ENCODE measurements at regions not wholly inside any gene's neighbourhood (a gene's known extent, or its start where the extent isn't known, plus 50 kb on each side); places are given as distances from the start of the nearest gene placed in this dataset.
A peak's percentile ranks its signal among the peaks of the same experiment; 100 is the strongest.

DNA sequence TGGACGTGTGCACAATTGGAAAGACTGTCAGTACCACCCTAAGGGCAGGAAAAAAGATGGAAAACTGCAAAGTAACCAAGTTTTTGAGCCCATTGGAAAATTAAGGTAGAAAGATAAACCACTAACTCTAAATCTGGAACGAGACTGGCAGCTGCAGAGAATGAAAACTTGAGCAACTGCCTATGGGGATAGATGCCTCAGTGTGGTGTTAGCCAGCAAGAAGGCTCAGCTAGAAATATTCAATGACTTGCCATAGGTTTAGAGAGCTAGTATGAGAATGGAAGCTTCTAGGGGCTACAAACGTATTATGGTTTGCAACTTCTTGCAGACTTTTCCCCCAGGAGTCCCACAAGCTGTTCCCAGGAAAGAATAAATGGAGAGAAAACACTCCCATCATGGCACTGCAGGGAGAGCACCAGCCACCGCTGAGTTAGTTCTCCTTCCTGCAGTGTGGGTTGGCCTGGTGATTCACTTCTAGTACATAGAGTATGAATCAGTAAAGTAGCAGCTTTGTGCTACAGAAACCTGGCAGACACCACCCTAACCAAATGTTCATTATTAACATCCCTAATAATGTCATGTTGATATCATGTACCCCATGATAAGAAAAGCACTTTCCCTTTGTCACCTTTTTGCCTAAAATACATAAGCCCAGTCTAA is 372.4 kb upstream of the VWC2 start:
- H3K4me3 ChIP-seq, result no peak overlapping the region
- no peaks in the 10 kb centered on the region for H3K27me3 ChIP-seq
- H3K27ac ChIP-seq, result no peak overlapping the region
- H2AFZ ChIP-seq (replicated peaks), result peak overlapping the region; percentile 41
- no peaks in the 10 kb centered on the region for H3K36me3 ChIP-seq
- H3K4me1 ChIP-seq, result no peaks in the 10 kb centered on the region
- H3K4me2 ChIP-seq, result no peak overlapping the region
- DNase-seq (ENCODE audit: low spot score), result no peak
- no peaks in the 10 kb centered on the region for H3K79me2 ChIP-seq (ENCODE audit: low read depth)
- Mint-ChIP-seq H3K27ac (no peak overlapping the region), H3K27me3 (ENCODE audit: insufficient read depth, low read depth) (no peaks in the 10 kb centered on the region), H3K36me3 (no peaks in the 10 kb centered on the region), H3K4me3 (no peak overlapping the region), H3K9me3 (no peaks in the 10 kb centered on the region), H3K4me1 (peaks cover under 1% of the 10 kb centered on the region)
- TF ChIP-seq, protein P1, sequence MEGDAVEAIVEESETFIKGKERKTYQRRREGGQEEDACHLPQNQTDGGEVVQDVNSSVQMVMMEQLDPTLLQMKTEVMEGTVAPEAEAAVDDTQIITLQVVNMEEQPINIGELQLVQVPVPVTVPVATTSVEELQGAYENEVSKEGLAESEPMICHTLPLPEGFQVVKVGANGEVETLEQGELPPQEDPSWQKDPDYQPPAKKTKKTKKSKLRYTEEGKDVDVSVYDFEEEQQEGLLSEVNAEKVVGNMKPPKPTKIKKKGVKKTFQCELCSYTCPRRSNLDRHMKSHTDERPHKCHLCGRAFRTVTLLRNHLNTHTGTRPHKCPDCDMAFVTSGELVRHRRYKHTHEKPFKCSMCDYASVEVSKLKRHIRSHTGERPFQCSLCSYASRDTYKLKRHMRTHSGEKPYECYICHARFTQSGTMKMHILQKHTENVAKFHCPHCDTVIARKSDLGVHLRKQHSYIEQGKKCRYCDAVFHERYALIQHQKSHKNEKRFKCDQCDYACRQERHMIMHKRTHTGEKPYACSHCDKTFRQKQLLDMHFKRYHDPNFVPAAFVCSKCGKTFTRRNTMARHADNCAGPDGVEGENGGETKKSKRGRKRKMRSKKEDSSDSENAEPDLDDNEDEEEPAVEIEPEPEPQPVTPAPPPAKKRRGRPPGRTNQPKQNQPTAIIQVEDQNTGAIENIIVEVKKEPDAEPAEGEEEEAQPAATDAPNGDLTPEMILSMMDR (IDR thresholded peaks at IDR 0.05), result no peak
- H4K20me1 ChIP-seq (ENCODE audit: low read depth), result no peaks in the 10 kb centered on the region
- no peaks in the 10 kb centered on the region for H3K9me3 ChIP-seq (ENCODE audit: low read depth)
- no peaks in the 10 kb centered on the region for H3F3A ChIP-seq (ENCODE audit: low read depth)
- no peak overlapping the region for H3K9ac ChIP-seq

DNA sequence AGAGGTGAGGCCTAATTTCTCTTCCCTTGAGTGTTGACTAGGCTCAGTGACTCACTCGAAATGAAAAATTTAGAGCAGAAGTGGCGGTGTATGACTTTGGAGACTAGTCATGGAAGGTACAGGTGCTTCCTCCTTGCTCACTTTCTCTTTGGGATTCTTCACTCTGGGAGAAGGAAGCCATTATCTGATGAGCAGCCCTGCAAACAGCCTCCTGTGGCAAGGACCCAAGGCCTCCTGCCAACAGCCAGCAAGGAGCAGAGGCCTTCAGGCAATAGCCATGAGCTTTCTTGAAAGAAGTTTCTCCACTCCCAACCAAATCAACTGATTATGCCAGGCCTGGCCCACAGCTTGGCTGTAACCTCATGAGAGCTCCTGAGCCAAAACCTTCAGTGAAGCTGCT is 369.6 kb upstream of the VWC2 start:
- no peaks in the 10 kb centered on the region for H3K4me1 ChIP-seq
- H3K27ac Mint-ChIP-seq, result no peak overlapping the region
- H2AFZ ChIP-seq (replicated peaks), result no peak overlapping the region
- H3F3A ChIP-seq (ENCODE audit: low read depth), result no peaks in the 10 kb centered on the region
- no peaks in the 10 kb centered on the region for H3K4me1 Mint-ChIP-seq
- no peak overlapping the region for H3K27ac ChIP-seq
- no peaks in the 10 kb centered on the region for H4K20me1 ChIP-seq (ENCODE audit: low read depth)
- H3K4me3 ChIP-seq, result no peak overlapping the region
- H3K9me3 ChIP-seq (ENCODE audit: low read depth), result no peaks in the 10 kb centered on the region
- no peaks in the 10 kb centered on the region for H3K36me3 Mint-ChIP-seq
- H3K27me3 Mint-ChIP-seq (ENCODE audit: insufficient read depth, low read depth), result no peaks in the 10 kb centered on the region
- no peak for DNase-seq (ENCODE audit: low spot score)
- no peaks in the 10 kb centered on the region for H3K9me3 Mint-ChIP-seq
- H3K27me3 ChIP-seq, result no peaks in the 10 kb centered on the region
- H3K9ac ChIP-seq, result no peak overlapping the region
- no peak overlapping the region for H3K4me2 ChIP-seq
- H3K79me2 ChIP-seq (ENCODE audit: low read depth), result no peaks in the 10 kb centered on the region
- H3K36me3 ChIP-seq, result no peaks in the 10 kb centered on the region
- TF ChIP-seq, protein P1 (IDR thresholded peaks at IDR 0.05), result no peak
- TF ChIP-seq EZH2 (IDR thresholded peaks at IDR 0.05), result no peak
- TF ChIP-seq EZH2phosphoT487 (IDR thresholded peaks at IDR 0.05), result no peak
- H3K4me3 Mint-ChIP-seq, result no peak overlapping the region

DNA sequence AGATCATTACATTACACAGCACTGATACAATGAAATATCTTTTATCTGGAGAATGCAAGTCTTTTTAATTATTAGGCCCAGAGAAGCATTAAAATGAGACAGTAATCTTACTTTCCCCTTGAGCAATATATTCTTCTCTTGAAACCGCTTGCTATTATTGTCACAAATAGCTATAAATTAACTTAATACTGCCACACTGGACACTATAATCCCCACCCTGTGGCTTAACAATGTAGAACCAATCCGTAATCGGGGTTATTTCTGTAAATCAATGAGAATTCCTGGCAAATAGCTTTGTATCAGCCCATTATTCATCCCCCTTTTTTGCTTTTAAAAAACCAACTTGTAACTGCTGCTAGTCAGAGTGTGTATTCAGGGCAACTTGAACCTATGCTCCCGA is 366.2 kb upstream of the VWC2 start:
- Mint-ChIP-seq H3K4me1 (no peaks in the 10 kb centered on the region), H3K27me3 (ENCODE audit: insufficient read depth, low read depth) (no peaks in the 10 kb centered on the region), H3K9me3 (no peaks in the 10 kb centered on the region), H3K36me3 (no peaks in the 10 kb centered on the region), H3K27ac (no peak overlapping the region), H3K4me3 (no peak overlapping the region)
- H3K27me3 ChIP-seq, result no peaks in the 10 kb centered on the region
- no peaks in the 10 kb centered on the region for H4K20me1 ChIP-seq (ENCODE audit: low read depth)
- no peak overlapping the region for H3K4me3 ChIP-seq
- H3K4me2 ChIP-seq, result no peak overlapping the region
- TF ChIP-seq EZH2 (IDR thresholded peaks at IDR 0.05), result no peak
- TF ChIP-seq, protein P1 (IDR thresholded peaks at IDR 0.05), result no peak
- no peak for TF ChIP-seq EZH2phosphoT487 (IDR thresholded peaks at IDR 0.05)
- H3K36me3 ChIP-seq, result no peaks in the 10 kb centered on the region
- H3K9ac ChIP-seq, result no peak overlapping the region
- no peaks in the 10 kb centered on the region for H3K9me3 ChIP-seq (ENCODE audit: low read depth)
- H3K27ac ChIP-seq, result no peak overlapping the region
- no peaks in the 10 kb centered on the region for H3K4me1 ChIP-seq
- no peak for DNase-seq (ENCODE audit: low spot score)
- no peak overlapping the region for H2AFZ ChIP-seq (replicated peaks)
- no peaks in the 10 kb centered on the region for H3K79me2 ChIP-seq (ENCODE audit: low read depth)
- H3F3A ChIP-seq (ENCODE audit: low read depth), result no peaks in the 10 kb centered on the region
